Amygdala (tissue), 56 donors: ENCODE measurements at regions not wholly inside any gene's neighbourhood (a gene's known extent, or its start where the extent isn't known, plus 50 kb on each side); places are given as distances from the start of the nearest gene placed in this dataset.
"Not testable (repeated sequence)": the region's sequence is repeated elsewhere in the genome, so short reads cannot be mapped to it uniquely, and the experiment has no call there.

Experiments
- DNase-seq, 56 donors: peaks; one replicate each; lab custom pipeline; 2025; lab: John Stamatoyannopoulos, UW

- no peak for DNase-seq
Measured at GRCh38 chr7:54342458-54342857, 199.7 kb upstream of the VSTM2A start.

DNA sequence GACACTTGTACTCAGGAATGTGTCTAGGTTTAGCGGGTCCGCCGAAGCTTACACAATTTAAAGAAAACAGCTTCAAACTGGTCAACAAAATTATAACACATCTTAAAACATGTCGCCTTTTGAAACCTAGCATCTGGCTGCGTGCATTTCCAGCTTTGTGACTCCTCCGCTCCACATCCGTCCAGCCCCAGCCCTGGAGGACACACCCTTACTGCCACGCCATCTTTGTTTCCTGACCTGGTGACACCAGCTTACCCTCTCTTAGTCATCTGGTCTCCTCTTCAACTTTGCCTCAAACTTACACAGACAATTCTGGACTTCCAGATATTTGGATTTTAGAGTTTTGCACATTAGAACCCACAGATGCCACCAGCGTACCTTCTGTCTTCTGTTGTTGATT, 198.7 kb upstream of the VSTM2A start:
- DNase-seq: no peak

GRCh38 chr7:54345746-54346145, 196.4 kb upstream of the VSTM2A start:
- DNase-seq: no peak

- DNase-seq: no peak
Measured at GRCh38 chr7:54349229-54349628, 192.9 kb upstream of the VSTM2A start.

GRCh38 chr7:54354436-54354835, 187.7 kb upstream of the VSTM2A start:
- no peak for DNase-seq

- no peak for DNase-seq
Measured at GRCh38 chr7:54355842-54356241, 186.3 kb upstream of the VSTM2A start.

DNA sequence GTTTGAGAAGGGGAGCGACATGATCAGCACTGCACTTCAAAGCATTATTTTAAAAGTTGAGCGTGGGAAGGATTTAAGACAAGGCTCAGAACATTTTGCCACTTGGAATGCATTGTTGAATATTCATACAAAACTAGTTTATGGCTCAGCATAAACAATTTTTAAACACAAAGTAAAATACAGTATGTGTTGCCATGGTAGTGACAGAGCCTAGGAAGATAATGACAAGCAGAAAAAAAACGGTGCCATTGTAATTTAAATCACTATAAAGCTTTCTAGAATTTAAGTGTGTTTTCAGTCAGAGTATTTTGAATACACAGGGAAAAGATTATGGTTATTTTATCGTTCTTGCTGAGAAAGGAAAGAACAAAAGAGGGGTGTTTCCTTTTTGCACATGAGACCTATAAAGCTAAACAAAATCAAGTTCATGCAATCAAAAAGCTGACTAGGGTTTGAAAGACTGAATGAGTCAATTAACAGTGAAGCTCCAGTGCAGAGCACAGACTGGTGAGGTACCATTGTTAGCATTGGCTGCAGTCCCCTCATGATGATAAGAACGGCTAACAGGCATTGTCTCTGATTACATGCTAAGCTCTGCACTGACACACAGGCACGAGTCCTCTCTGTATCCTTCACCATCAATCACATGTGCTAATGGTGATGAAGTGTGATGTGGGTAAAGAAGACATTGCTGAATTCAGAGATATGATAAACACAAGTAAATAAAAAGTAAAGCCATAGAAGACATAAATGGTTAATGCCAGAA, 181.9 kb upstream of the VSTM2A start:
- no peak for DNase-seq

GRCh38 chr7:54390565-54390964, 151.6 kb upstream of the VSTM2A start:
- no peak for DNase-seq

DNA sequence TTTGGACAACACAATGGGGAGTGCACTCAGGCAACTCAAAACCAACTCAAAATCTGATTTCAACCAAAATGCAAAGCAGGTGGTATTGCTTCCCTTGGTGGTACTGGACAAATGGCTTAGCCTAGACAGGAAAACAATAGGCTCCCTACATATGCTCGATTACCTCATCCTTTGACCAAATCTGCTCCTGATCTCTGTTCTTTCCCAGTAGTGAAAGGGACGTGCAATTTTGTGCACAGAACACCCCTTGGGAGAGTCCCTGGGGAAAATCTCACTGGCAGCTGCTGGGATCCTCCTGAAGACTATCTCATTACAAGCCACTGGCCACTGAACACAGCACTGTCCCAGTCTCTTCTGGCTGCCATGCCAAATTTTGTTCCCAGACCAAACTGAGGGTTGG, 149.2 kb upstream of the VSTM2A start:
- DNase-seq: no peak

- DNase-seq: no peak
Measured at GRCh38 chr7:54394834-54395233, 147.3 kb upstream of the VSTM2A start.

DNA sequence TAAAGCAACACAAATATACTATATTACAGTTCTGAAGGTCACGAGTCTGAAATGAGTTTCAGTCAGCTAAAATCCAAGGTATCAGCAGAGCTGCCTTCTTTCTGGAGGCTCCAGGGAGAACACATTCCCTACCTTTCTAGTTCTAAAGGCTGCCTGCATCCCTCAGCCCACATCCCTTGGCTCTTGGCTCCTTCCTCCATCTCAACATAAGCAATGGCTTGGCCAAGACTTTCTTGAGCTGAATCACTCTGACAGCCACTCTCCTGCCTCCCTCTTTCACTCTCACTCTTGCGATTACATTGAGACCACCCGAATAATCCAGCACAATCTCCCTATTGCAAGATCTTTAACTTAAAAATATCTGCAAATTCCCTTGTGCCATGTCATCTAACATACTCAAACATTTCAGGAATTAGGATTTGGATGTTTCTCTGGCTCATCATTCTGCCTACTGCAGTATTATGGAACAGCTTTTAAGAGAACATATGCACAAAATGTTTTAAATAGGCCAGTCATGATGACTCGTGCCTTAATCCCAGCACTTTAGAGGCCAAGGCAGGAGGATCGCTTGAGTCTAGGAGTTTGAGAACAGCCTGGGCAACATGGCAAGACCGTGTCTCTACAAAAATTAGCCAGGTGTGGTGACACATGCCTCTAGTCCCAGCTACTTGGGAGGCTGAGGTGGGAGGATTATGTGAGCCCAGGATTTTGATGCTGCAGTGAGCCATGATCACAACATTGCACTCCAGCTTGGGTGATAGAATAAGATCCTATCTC, 144.2 kb upstream of the VSTM2A start:
- no peak for DNase-seq

- no peak for DNase-seq
Measured at GRCh38 chr7:54398863-54399262, 143.3 kb upstream of the VSTM2A start.

GRCh38 chr7:54409917-54410316, 132.3 kb upstream of the VSTM2A start:
- no peak for DNase-seq

- DNase-seq: no peak
Measured at GRCh38 chr7:54416678-54417077, 125.5 kb upstream of the VSTM2A start.

DNA sequence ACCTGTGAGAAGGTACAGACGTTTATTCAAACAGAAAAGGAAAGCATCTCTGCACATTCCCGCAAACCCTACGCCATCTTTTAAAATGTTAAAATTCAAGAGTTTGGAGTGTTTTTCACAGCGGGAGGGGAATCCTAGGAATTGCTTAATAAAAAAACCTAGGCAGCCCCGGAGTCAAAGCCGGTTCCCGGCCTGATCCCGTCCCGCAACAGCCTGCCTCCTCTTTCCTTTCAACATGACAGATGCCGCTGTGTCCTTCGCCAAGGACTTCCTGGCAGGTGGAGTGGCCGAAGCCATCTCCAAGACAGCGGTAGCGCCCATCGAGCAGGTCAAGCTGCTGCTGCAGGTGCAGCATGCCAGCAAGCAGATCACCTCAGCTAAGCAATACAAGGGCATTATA, 123.0 kb upstream of the VSTM2A start:
- no peak for DNase-seq

GRCh38 chr7:54426406-54426805, 115.8 kb upstream of the VSTM2A start:
- no peak for DNase-seq

- DNase-seq: no peak
Measured at GRCh38 chr7:54429111-54429510, 113.1 kb upstream of the VSTM2A start.

DNA sequence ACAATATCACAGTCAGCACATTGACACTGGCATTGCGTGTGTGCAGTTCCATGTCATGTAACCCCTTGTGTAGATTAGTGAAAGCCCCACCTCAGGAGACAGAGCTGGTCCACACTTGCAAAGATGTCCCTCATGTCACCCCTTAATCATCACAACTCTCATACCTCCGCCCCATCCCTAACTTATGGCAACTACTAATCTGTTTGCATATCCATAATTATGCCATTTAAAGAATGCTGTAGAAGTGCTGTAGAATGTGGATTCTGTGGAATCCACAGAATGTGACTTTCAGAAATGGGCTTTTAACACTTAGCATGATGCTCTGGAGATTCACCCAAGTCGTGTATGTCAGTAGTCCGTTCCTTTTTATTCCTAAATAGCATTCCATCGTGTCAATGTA, 102.8 kb upstream of the VSTM2A start:
- no peak for DNase-seq

DNA sequence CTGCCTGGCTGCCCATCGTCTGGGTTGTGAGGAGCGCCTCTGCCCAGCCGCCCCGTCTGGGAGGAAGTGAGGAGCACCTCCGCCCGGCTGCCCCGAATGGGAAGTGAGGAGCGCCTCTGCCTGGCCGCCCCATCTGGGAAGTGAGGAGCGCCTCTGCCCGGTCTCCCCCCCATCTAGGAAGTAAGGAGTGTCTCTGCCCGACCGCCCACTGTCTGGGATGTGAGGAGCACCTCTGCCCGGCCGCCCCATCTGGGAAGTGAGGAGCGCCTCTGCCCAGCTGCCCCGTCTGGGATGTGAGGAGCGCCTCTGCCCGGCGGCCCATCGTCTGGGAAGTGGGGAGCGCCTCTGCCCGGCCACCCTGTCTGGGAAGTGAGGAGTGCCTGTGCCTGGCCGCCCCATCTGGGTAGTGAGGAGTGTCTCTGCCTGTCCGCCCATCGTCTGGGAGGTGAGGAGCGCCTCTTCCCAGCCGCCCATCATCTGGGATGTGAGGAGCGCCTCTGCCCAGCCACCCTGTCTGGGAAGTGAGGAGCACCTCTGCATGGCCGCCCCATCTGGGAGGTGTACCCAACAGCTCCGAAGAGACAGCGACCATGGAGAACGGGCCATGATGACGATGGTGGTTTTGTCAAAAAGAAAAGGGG, 98.0 kb upstream of the VSTM2A start:
- DNase-seq: not testable (repeated sequence)

DNA sequence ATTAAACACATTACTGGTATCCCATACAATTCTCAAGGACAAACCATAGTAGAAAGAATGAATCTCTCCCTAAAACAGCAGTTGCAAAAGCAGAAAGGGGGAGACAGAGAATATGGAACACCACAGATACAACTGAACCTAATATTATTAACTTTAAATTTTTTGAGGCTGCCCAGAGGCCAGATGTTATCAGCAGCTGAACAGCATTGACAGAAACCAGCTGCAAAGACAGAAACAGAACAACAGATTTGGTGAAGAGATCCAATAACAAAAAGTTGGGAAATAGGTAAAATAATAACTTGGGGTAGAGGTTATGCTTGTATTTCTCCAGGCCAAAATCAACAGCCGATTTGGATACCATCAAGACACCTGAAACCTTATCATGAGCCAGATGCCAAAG, 89.0 kb upstream of the VSTM2A start:
- DNase-seq: not testable (repeated sequence)

DNA sequence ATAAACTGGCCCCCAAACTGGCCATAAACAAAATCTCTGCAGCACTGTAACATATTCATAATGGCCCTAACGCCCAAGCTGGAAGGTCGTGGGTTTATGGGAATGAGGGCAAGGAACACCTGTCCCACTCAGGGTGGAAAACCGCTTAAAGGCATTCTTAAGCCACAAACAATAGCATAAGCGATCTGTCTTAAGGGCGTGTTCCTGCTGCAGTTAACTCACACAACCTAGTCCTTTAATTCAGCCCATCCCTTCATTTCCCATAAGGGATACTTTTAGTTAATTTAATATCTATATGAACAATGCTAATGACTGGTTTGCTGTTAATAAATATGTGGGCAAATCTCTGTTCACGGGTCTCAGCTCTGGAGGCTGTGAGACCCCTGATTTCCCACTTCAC, 87.5 kb upstream of the VSTM2A start:
- not testable (repeated sequence) for DNase-seq

DNA sequence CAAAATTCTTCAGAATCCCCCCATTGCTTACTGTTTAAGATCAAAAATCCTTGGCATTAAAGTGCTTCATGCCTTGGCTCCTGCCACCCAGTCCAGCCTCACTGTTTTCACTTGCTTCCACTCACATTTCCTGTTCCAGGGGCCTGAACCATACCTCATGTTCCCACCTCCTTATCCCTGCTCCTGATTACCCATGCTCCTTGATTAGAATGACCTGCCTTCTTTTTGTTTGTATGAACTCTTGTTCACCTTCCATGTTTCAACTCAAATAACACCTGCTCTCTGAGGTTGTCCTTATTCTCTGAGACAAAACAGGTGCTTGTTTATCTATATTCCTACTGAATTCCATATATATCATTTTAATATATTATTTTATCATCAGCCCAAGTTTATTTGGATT, 77.1 kb upstream of the VSTM2A start:
- DNase-seq: no peak
